ENCODE measurements at regions not wholly inside any gene's neighbourhood (a gene's known extent, or its start where the extent isn't known, plus 50 kb on each side); places are given as distances from the start of the nearest gene placed in this dataset.
A peak's percentile ranks its signal among the peaks of the same experiment; 100 is the strongest.
"Not testable (repeated sequence)": the region's sequence is repeated elsewhere in the genome, so short reads cannot be mapped to it uniquely, and the experiment has no call there.

GRCh38 chr7:122248472-122248871, 56.1 kb downstream of the FEZF1 start:
- ATAC-seq (no peak), DNase-seq (no peak)
- intact Hi-C loops (cut with DNase I, micrococcal nuclease) = no loop called here

- intact Hi-C loops (cut with DNase I, micrococcal nuclease); ATAC-seq: not testable (repeated sequence)
- peak in 1 of 2 donors; percentile 33 for DNase-seq
Observed at GRCh38 chr7:122238729-122239128, 65.8 kb downstream of the FEZF1 start.

- DNase-seq; intact Hi-C loops (cut with DNase I, micrococcal nuclease): not testable (repeated sequence)
- ATAC-seq = peak; percentile 37
Observed at GRCh38 chr7:122238297-122238696, 66.3 kb downstream of the FEZF1 start.

- intact Hi-C loops (cut with DNase I, micrococcal nuclease) = no loop called here
- DNase-seq = no peak
- no peak for ATAC-seq
Observed at GRCh38 chr7:122225874-122226273, 78.7 kb downstream of the FEZF1 start.

GRCh38 chr7:122219253-122219865, 75.3 kb upstream of the AASS start:
- DNase-seq = no peak
- intact Hi-C loops (cut with DNase I, micrococcal nuclease) = loop anchor here (5.0 to 10.0 kb wide), 2 partner anchors 313 to 315 kb away; no protein-coding TSS in a partner anchor
- peak; percentile 38 for ATAC-seq

GRCh38 chr7:122217125-122217524, 73.1 kb upstream of the AASS start:
- ATAC-seq (no peak), DNase-seq (no peak)
- intact Hi-C loops (cut with DNase I, micrococcal nuclease) = loop anchor here (5.0 to 10.0 kb wide), 2 partner anchors 315 to 318 kb away; no protein-coding TSS in a partner anchor

GRCh38 chr7:122212754-122213153, 68.7 kb upstream of the AASS start:
- intact Hi-C loops (cut with DNase I, micrococcal nuclease) = loop anchor here in 1 of 2 donors (10.0 kb wide), 1 partner anchor 322 kb away; no protein-coding TSS in a partner anchor
- no peak for ATAC-seq
- no peak for DNase-seq

GRCh38 chr7:122211362-122211761, 67.3 kb upstream of the AASS start:
- no peak for ATAC-seq
- intact Hi-C loops (cut with DNase I, micrococcal nuclease) = loop anchor here in 1 of 2 donors (10.0 kb wide), 1 partner anchor 323 kb away; no protein-coding TSS in a partner anchor
- DNase-seq = no peak

GRCh38 chr7:122206985-122207384, 62.9 kb upstream of the AASS start:
- intact Hi-C loops (cut with DNase I, micrococcal nuclease) = no loop called here
- ATAC-seq (no peak), DNase-seq (no peak)

- no peak for DNase-seq
- intact Hi-C loops (cut with DNase I, micrococcal nuclease) = no loop called here
- no peak for ATAC-seq
Observed at GRCh38 chr7:122203814-122204213, 59.8 kb upstream of the AASS start.

GRCh38 chr7:122200888-122201287, 56.8 kb upstream of the AASS start:
- ATAC-seq (no peak), DNase-seq (no peak)
- intact Hi-C loops (cut with DNase I, micrococcal nuclease) = no loop called here

- intact Hi-C loops (cut with DNase I, micrococcal nuclease) = no loop called here
- DNase-seq (no peak), ATAC-seq (no peak)
Observed at GRCh38 chr7:122199171-122199570, 55.1 kb upstream of the AASS start.

GRCh38 chr7:122198581-122198980, 54.5 kb upstream of the AASS start:
- intact Hi-C loops (cut with DNase I, micrococcal nuclease) = no loop called here
- ATAC-seq (no peak), DNase-seq (no peak)

Data from left colon (tissue), 2 donors.